HL-60 (cell line): ENCODE measurements at regions not wholly inside any gene's neighbourhood (a gene's known extent, or its start where the extent isn't known, plus 50 kb on each side); places are given as distances from the start of the nearest gene placed in this dataset.

Experiments used
- DNase-seq, 2 experiments: peaks; one replicate each; pipeline ENCODE4 v3.0.0-alpha.2; 2010 to 2020; ENCODE audit warnings: low read depth in 1 of 2, low spot score in 1 of 2
- H3K27ac ChIP-seq: fragments of 250-450 bp; sonication (Bioruptor Pico); replicated peaks from 2 replicates; pipeline ENCODE4 v1.5.1; 2020; ENCODE audit warnings: mild to moderate bottlenecking, moderate library complexity
- H3K27me3 ChIP-seq: fragments of 250-450 bp; sonication (Bioruptor Pico); 2 replicates; pipeline ENCODE4 v1.5.1; 2021; ENCODE audit warnings: mild to moderate bottlenecking, moderate library complexity; ENCODE audit not compliant: insufficient read depth, poor library complexity, severe bottlenecking
- H3K4me3 ChIP-seq: replicated peaks from 2 replicates; pipeline ENCODE4 v1.5.1; 2011; ENCODE audit warnings: mild to moderate bottlenecking, control low read depth, low read length; ENCODE audit not compliant: insufficient read depth
- CTCF ChIP-seq: IDR thresholded peaks from one replicate; pipeline ENCODE4 v1.5.1; 2011; ENCODE audit warnings: low read length, control low read depth, inconsistent platforms; ENCODE audit not compliant: insufficient read depth
- GABPA ChIP-seq: IDR thresholded peaks from 2 replicates; pipeline ENCODE4 v1.6.1; 2012; ENCODE audit warnings: low read depth
- POLR2AphosphoS5 ChIP-seq: IDR thresholded peaks from 2 replicates; pipeline ENCODE4 v1.6.1; 2012; ENCODE audit warnings: low read depth
- REST ChIP-seq: IDR thresholded peaks from 2 replicates; pipeline ENCODE4 v1.6.1; 2012; ENCODE audit warnings: low read depth; ENCODE audit not compliant: insufficient replicate concordance
- SPI1 ChIP-seq: IDR thresholded peaks from 2 replicates; pipeline ENCODE4 v1.6.1; 2012; ENCODE audit warnings: low read depth, mild to moderate bottlenecking, borderline replicate concordance

GRCh38 chr12:87157791-87158190 is 871.4 kb downstream of the C12orf50 start:
- DNase-seq: no peak
- no peak overlapping the region for H3K27ac ChIP-seq

GRCh38 chr12:87155621-87156020 is 873.6 kb downstream of the C12orf50 start:
- TF ChIP-seq REST (no peak), CTCF (no peak), GABPA (no peak), POLR2AphosphoS5 (no peak), SPI1 (no peak)

More at GRCh38 chr12:87157791-87158190, 871.4 kb downstream of the C12orf50 start:
- Histone ChIP-seq H3K4me3 (no peak overlapping the region), H3K27me3 (no peaks in the 10 kb centered on the region)
- TF ChIP-seq GABPA (no peak), POLR2AphosphoS5 (no peak), REST (no peak)

GRCh38 chr12:87152841-87153528 is 876.2 kb downstream of the C12orf50 start:
- no peak overlapping the region for H3K4me3 ChIP-seq
- DNase-seq: no peak

More at GRCh38 chr12:87155621-87156020, 873.6 kb downstream of the C12orf50 start:
- no peak for DNase-seq
- H3K27ac ChIP-seq: no peak overlapping the region
- no peaks in the 10 kb centered on the region for H3K27me3 ChIP-seq
- H3K4me3 ChIP-seq: no peak overlapping the region

More at GRCh38 chr12:87152841-87153528, 876.2 kb downstream of the C12orf50 start:
- no peak for TF ChIP-seq CTCF
- TF ChIP-seq REST: no peak
- TF ChIP-seq GABPA: no peak
- Histone ChIP-seq H3K27me3 (no peaks in the 10 kb centered on the region), H3K27ac (no peak overlapping the region)
